Ishikawa (cell line): ENCODE measurements at regions not wholly inside any gene's neighbourhood (a gene's known extent, or its start where the extent isn't known, plus 50 kb on each side); places are given as distances from the start of the nearest gene placed in this dataset.
A peak's percentile ranks its signal among the peaks of the same experiment; 100 is the strongest.

Experiments
- CEBPB ChIP-seq: IDR thresholded peaks from 2 replicates; pipeline ENCODE4 v1.6.1; 2012
- EP300 ChIP-seq: IDR thresholded peaks from 2 replicates; pipeline ENCODE4 v1.6.1; 2012; ENCODE audit warnings: borderline replicate concordance
- TAF1 ChIP-seq: IDR thresholded peaks from 2 replicates; pipeline ENCODE4 v1.6.1; 2012; ENCODE audit warnings: low read depth, mild to moderate bottlenecking
- TCF12 ChIP-seq: IDR thresholded peaks from 2 replicates; pipeline ENCODE4 v1.6.1; 2012; ENCODE audit warnings: low read depth
- YY1 ChIP-seq: IDR thresholded peaks from 2 replicates; pipeline ENCODE4 v1.6.1; 2012; ENCODE audit warnings: low read depth
- TF ChIP-seq, protein P1 (sequence below): IDR thresholded peaks from 2 replicates; pipeline ENCODE4 v1.6.1; 2012

DNA sequence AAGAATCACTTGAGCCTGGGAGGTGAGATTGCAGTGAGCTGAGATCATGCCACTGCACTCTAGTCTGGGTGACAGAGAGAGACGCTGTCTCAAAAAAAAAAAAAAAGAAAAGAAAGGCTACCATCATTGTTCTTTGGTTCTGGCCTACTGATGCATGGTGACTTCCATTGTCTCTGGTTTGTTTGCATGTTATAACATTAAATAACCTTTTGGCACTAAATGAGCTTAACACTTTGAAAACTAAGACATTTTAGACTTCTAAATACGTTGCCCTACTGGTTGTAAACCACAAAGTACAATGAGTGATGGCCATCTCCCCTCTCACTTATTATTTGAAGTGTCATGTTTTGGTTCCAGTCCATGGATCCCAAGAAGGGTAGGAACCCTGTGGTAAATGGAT lies 152.9 kb upstream of the CPM start:
- TF ChIP-seq CEBPB: peak; percentile 56
- peak; percentile 31; the same call in 1 of the 2 replicates for TF ChIP-seq YY1
- TF ChIP-seq EP300: peak; percentile 93
- no peak for TF ChIP-seq TAF1
- TF ChIP-seq, protein P1, sequence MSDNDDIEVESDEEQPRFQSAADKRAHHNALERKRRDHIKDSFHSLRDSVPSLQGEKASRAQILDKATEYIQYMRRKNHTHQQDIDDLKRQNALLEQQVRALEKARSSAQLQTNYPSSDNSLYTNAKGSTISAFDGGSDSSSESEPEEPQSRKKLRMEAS: peak; percentile 37; the same call in 1 of the 2 replicates
- peak; percentile 94 for TF ChIP-seq TCF12
